Fibroblast of pulmonary artery (primary cell): ENCODE measurements at regions not wholly inside any gene's neighbourhood (a gene's known extent, or its start where the extent isn't known, plus 50 kb on each side); places are given as distances from the start of the nearest gene placed in this dataset.

Experiments used
- DNase-seq: peaks from one replicate; pipeline ENCODE4 v3.0.0-alpha.2; 2010; ENCODE audit warnings: low read depth
- H3K4me3 ChIP-seq: replicated peaks from 2 replicates; pipeline ENCODE4 v1.5.1; 2011; ENCODE audit warnings: low read depth, mild to moderate bottlenecking, control low read depth, low read length, moderate library complexity
- CTCF ChIP-seq: IDR thresholded peaks from 2 replicates; pipeline ENCODE4 v1.5.1; 2011; ENCODE audit warnings: mild to moderate bottlenecking, control low read depth, low read length, inconsistent platforms; ENCODE audit errors: missing control alignments

- TF ChIP-seq CTCF, result no peak
- H3K4me3 ChIP-seq, result no peak overlapping the region
- no peak for DNase-seq
These were observed 190.6 kb upstream of the RSPO3 start for GRCh38 chr6:126927841-126928240.

GRCh38 chr6:126937426-126937825 is 181.0 kb upstream of the RSPO3 start:
- peak; percentile 9 for DNase-seq
- no peak overlapping the region for H3K4me3 ChIP-seq
- no peak for TF ChIP-seq CTCF

GRCh38 chr6:126939784-126940183 is 178.7 kb upstream of the RSPO3 start:
- no peak overlapping the region for H3K4me3 ChIP-seq
- no peak for DNase-seq
- no peak for TF ChIP-seq CTCF

- DNase-seq, result no peak
- TF ChIP-seq CTCF, result no peak
- H3K4me3 ChIP-seq, result no peak overlapping the region
These were observed 176.7 kb upstream of the RSPO3 start for GRCh38 chr6:126941751-126942150.

- no peak overlapping the region for H3K4me3 ChIP-seq
- no peak for DNase-seq
- no peak for TF ChIP-seq CTCF
These were observed 174.0 kb upstream of the RSPO3 start for GRCh38 chr6:126944512-126944911.

GRCh38 chr6:126945150-126945685 is 173.3 kb upstream of the RSPO3 start:
- no peak for DNase-seq
- TF ChIP-seq CTCF, result no peak
- H3K4me3 ChIP-seq, result no peak overlapping the region

GRCh38 chr6:126945812-126946360 is 172.6 kb upstream of the RSPO3 start:
- no peak for TF ChIP-seq CTCF
- no peak overlapping the region for H3K4me3 ChIP-seq
- no peak for DNase-seq
